Vagina (tissue), 2 donors: ENCODE measurements at regions not wholly inside any gene's neighbourhood (a gene's known extent, or its start where the extent isn't known, plus 50 kb on each side); places are given as distances from the start of the nearest gene placed in this dataset.

Experiments
- POLR2AphosphoS5 ChIP-seq, 2 donors: sonication (generic); formaldehyde crosslinking; IDR thresholded peaks; one replicate each; pipeline ENCODE4 v1.9.0; 2017; ENCODE audit warnings: antibody characterized with exemption in 2 of 2, mild to moderate bottlenecking in 2 of 2, low read depth in 1 of 2; ENCODE audit not compliant: insufficient read depth in 1 of 2
- TF ChIP-seq, protein P1 (sequence below), 3 experiments: fragments of 450-650 bp in 2 of 3; fragments of 200-600 bp in 1 of 3; sonication (generic) in 1 of 3; IDR thresholded peaks; one replicate each; pipeline ENCODE4 v1.5.1; 2017 to 2019; ENCODE audit warnings: antibody characterized with exemption in 3 of 3, mild to moderate bottlenecking in 2 of 3, moderate library complexity in 2 of 3

DNA sequence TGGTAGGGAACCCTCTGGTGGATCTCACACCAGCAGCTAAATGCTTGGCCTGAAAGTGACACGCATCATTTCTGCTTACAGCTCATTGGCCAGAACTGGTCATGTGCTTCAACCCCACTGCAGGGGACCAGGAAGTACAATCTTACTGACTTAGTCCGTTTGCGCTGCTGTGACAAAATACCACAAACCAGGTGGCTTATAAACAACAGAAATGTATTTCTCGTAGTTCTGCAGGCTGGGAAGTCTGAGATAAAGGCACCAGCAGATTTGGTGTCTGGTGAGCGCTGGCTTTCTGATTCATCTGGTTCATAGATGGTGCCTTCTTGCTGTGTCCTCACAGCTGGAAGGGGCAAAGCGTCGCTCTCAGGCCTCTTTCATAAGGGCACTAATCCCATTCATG, 77.4 kb upstream of the SELENOK start:
- no peak for TF ChIP-seq POLR2AphosphoS5 (IDR thresholded peaks at IDR 0.05; ENCODE audit: insufficient read depth in 1 of 2, low read depth in 1 of 2)
- TF ChIP-seq, protein P1, sequence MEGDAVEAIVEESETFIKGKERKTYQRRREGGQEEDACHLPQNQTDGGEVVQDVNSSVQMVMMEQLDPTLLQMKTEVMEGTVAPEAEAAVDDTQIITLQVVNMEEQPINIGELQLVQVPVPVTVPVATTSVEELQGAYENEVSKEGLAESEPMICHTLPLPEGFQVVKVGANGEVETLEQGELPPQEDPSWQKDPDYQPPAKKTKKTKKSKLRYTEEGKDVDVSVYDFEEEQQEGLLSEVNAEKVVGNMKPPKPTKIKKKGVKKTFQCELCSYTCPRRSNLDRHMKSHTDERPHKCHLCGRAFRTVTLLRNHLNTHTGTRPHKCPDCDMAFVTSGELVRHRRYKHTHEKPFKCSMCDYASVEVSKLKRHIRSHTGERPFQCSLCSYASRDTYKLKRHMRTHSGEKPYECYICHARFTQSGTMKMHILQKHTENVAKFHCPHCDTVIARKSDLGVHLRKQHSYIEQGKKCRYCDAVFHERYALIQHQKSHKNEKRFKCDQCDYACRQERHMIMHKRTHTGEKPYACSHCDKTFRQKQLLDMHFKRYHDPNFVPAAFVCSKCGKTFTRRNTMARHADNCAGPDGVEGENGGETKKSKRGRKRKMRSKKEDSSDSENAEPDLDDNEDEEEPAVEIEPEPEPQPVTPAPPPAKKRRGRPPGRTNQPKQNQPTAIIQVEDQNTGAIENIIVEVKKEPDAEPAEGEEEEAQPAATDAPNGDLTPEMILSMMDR (IDR thresholded peaks at IDR 0.05), result no peak
